Inferior parietal cortex (tissue), 1 donor: ENCODE measurements at regions not wholly inside any gene's neighbourhood (a gene's known extent, or its start where the extent isn't known, plus 50 kb on each side); places are given as distances from the start of the nearest gene placed in this dataset.
"Not testable (repeated sequence)": the region's sequence is repeated elsewhere in the genome, so short reads cannot be mapped to it uniquely, and the experiment has no call there.

Experiments
- DNase-seq: peaks from one replicate; pipeline ENCODE4 v3.0.0-alpha.2; 2016; ENCODE audit errors: extremely low spot score

DNA sequence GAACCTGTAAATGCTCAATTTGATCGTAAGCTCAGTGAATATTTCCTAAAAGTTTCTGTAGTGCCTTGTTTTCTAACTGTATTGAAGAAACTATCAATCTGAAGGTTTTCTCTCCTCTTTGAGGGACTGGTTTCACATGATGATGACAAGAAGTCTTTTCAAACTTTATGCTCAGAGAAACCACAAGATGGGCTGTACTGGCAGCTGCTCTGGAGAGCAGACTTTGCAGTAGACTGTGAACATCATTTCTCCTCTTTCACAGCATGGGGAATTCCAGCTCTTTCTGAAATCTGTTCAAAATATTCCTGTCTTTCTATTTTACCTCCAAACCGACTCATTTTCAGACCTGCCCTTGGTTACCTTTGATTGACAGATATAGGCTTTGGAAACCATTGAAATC, 194.4 kb downstream of the IZUMO3 start:
- no peak for DNase-seq

DNA sequence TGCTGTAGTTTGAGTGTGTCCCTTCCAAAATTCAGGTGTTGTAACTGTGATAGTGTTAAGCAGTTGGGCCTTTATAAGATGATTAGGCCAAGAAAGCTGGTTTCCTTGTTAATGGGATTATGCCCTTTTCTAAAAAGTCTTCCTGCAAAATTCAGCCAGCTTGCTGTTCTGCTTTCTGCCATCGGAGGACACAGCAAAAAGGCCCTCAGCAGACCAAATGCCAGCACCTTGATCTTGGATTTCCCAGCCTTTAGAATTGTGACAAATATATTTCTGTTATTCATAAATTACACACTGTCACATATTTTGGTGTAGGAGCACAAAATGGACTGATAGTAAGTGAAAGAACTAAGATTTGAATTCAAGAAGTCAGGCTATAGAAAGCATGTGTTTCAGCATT, 203.2 kb downstream of the IZUMO3 start:
- no peak for DNase-seq

DNA sequence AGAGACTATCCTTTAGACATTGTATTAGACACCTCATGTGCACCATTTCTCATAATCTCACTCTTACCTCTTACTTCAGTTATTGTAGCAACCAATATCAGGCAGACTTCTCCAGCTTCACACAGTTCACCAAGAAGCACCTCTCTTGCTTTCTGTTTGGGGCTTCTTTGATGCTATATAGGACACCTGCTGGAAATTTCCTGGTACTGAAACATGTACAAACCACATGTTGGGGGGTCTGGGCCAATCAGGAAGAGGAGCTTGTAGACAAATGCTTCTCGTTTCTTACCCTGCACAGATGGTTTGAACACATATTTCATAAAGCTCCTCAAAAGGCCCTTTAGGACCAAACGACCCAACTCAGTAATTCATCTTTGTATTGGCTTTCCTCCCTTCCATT, 212.1 kb downstream of the IZUMO3 start:
- no peak for DNase-seq

DNA sequence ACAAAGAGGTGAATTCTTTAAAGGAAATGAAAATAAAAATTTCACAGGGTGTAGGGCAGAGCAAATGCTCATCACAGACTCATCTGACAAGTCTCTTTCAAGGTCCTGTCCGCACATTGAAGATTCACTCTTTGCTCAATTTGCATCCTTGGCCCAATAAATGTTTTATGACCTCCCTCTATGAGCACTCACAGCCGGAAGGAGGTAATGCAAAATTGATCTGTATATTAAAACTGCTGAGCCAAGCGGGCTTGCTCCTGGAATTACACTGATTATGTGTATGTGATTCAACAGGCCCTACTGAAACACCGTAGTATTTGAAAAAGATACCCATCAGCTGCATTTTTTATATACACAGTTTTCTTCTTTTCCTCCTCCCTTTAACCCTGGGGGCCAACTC, 246.8 kb downstream of the IZUMO3 start:
- no peak for DNase-seq

DNA sequence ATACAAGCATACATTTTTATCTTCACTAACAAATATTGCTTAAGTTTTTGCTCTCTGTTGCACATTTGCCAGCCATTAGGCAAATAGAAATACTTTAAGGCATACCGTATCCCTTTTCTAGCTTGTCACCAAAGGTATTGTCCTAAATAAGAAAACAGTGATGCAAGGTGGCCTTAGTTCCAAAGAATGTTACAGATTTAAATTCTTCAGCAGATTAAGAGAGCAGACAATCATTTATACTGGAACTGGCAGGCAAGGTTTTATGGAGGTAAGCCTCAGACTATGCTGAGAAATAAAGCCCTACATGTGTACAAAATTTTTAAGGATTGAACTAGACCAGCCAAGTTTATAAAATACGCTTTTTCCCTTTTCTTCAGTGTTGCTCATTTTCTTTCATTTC, 247.8 kb downstream of the IZUMO3 start:
- no peak for DNase-seq

DNA sequence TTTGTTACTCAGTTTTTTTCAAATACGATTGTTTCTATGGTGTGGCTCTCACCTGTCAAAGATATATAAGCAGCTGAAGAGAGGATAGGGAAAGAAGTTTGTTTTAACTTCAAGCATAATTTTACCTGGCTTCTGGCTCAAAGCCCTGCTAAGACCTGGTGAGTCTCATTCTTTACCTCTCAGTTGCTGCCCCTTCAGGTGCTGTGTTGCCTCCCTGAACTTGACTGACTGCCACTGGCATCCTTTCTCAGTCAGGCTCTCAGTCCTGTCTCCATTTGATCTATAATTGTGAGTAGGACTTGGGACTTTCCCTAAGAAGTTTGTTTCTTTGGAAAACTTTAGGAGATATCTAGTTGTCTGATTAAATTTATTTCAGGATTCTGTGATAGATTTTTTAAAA, 249.6 kb downstream of the IZUMO3 start:
- no peak for DNase-seq

DNA sequence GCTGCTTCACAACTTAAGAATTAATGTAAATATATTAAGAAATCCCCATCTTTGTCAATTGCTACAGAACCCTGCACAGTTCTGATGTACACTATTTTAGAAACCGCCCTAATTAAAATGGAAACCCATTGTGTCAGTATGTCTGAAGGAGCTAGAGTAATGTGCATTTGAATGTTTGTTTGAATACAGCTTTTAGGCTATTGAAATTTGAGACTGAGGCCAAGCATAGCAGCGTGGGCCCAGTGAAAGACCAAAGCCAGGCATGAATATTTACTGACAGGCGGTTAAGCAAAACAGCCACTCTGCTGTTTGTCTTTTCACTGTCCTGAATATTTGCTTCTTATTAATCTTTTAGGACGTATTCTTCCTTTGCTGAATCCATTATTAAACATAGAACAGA, 252.3 kb downstream of the IZUMO3 start:
- no peak for DNase-seq

DNA sequence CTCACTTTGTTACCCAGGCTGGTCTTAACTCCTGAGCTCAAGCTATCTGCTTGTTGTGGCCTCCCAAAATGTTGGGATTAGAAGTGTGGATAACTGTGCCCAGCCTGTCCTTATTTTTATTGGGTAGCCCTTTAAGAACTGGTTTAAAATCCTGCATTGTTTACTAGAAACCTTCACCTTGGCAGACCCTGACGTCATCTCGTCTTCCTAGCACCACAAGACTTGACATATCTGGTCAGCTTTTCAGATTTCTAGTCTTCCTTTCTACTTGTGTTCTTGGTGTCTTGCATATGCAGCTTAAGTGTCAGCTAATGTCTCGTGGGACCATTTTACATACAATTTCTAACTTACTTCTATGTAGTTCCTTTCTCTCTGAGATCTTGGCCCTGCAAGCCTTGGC, 258.9 kb downstream of the IZUMO3 start:
- no peak for DNase-seq

DNA sequence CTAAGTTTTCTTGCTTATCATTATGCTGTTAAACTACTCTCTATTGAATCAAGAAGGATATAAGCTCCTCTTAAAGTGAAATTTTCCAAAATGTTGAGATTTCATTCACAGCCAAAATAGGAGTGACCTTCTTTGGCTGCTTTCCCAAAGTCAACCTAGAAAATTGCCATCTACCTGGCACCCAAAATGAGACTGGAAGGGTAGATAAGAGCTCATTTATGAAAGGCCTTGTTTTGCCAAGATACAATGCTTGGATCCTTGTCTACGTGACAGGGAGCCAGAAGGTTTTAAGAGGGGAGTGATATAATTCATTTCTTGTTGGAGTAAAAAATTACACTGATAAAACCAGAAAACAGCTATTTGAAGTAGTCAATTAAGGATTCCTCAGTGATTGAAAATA, 287.1 kb downstream of the IZUMO3 start:
- no peak for DNase-seq

DNA sequence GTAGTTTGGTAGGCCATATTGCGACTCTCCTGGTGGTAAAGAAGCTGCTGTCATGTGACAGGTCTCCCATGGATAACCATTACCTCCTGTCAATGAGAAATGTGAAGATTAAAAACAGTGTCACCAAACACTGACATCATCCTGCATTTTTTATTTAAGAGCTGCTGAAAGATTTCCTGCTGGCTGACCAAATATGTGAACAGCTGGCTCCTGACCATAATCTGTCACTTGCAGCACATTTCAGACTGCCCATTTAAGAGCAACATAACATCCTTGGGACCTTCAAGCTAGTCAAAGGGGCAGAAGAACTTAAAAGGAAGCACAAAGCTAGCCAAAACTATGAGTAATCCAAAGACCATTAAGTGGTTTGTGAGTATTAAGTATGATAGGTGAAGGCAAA, 288.0 kb downstream of the IZUMO3 start:
- DNase-seq = no peak

DNA sequence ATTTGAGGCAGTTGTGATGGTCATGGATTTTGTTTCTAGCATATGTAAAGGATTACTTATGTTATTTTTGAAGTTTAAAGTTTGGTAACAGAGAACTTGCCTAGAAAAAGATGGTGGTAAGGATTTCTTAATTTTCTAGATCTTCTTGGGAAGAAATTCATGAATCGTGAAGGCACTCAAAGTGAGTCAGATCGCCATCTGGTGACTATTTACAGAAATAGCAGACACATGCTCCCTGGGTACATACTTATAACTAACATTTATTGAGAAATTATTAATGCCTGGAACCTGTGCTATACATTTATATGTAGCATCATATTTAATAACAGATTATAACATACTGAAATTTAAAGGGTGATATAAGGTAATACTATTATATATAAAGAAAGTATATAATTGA, 299.7 kb downstream of the IZUMO3 start:
- DNase-seq = no peak

DNA sequence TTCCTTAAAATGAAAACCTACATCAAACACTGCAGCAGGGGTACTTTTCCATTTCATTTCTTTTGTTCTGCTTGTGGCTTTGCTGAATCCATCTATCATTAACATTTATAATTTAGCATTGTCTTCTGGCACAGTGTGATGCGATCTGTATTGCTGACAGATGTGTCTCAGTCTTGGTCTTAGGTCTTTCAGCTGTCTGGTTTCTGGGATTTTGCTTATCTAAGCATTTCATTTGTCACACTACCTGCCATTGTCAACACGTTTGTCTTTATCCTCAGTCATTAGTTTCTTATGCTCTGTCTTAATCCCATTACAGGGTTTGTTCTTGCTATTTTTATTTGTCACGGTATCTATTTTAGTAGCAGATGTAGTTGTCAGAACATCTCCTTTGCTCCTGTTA, 303.1 kb downstream of the IZUMO3 start:
- DNase-seq = no peak

DNA sequence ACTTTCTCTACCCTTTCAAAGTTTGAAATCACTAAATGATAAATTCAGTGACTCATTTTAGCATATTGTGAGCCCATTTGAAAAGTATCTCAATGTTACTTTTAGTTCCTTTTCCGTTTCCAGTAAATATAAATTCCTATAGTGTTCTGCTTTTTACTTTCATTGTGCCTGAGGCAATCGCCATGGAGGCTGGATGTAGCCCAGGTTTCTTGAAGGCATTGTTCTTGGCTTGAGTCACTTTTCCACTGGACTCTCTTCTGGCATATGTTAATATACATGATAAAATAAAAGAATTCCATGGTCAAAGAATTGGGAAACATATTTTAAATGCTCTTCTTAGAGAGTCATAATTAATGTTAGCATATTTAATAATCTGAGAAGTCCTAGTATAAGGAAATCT, 327.0 kb downstream of the IZUMO3 start:
- no peak for DNase-seq

DNA sequence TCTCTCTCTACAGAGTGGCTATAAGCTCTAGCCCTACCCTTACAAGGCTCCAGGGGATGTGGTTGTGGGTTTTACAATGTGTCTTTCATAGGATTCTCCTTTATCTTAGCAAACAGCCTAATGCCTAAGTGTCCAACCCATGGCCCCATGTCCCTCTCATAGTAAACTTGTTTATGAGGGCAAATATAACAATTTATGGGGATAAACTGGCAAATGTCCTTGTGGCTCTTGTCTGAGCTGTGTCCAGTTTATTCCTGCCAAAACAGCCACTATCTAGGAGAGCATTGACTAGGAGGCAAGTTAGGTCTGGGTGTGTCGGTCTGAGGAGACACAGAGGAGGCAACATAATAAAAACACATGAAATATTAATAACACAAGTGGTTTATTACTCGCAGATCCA, 335.1 kb downstream of the IZUMO3 start:
- DNase-seq = no peak

DNA sequence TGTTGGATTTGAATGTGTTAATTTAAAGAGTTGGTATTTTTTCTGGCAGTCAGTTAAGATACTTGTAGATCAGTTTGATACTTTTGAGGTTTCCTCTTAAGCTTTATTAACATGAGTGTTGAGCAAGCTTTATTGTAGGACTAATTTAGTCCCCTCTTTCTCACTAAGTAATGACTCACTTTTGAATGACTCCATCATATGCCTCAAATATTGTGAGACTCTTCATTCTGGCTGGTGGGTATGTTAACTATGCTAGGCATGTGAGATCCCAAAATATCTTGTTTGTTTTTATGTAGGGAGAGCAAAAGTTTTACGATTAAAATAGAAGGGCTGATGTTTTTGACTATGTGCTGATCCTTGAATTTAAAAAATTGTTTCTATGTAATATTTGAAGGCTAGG, 355.7 kb downstream of the IZUMO3 start:
- DNase-seq = no peak

DNA sequence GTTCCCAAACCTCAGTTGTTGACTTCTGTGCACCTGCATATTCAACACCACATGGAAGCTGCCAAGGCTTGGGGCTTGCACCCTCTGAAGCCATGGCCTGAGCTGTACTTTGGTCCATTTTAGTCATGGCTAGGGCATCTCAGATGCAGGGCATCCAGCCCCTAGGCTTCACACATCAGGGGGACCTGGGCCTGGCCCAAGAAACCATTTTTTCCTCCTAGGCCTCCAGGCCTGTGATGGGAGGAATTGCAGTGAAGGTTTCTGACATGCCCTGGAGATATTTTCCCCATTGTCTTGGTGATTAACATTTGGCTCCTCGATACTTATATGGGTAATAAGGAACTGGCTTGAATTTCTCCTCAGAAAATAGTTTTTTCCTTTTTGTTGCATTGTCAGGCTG, 354.5 kb upstream of the ELAVL2 start:
- DNase-seq = not testable (repeated sequence)

DNA sequence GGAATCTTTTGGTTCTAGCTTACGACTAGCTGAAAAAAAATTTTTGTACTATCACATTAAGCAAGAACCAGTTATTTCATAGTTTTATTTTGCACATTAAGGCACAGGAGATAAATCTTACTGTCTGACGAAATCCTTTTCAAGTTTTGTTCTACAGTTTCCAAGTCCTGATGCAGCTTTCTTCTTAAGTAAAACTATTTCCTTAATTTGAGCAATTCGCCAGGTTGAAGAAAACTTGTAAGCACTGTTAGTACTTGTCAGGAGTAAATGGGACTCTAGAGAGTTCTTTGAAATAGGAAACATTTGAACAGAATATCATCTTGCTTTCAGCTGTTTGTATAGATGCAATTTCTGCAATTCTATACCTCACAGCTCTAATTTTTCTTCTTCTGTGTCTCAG, 318.8 kb upstream of the ELAVL2 start:
- DNase-seq = no peak

DNA sequence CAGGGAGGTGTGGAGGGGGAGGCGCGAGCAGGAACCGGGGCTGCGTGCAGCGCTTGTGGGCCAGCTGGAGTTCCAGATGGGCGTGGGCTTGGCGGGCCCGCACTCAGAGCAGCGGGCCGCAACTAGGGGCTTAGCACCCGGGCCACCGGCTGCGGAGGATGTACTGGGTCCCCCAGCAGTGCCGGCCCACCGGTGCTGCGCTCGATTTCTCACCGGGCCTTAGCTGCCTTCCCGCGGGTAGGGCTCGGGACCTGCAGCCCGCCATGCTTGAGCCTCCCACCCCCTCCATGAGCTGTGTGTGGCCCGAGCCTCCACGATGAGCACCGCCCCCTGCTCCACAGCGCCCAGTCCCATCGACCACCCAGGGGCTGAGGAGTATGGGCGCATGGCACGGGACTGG, 309.0 kb upstream of the ELAVL2 start:
- DNase-seq = not testable (repeated sequence)

DNA sequence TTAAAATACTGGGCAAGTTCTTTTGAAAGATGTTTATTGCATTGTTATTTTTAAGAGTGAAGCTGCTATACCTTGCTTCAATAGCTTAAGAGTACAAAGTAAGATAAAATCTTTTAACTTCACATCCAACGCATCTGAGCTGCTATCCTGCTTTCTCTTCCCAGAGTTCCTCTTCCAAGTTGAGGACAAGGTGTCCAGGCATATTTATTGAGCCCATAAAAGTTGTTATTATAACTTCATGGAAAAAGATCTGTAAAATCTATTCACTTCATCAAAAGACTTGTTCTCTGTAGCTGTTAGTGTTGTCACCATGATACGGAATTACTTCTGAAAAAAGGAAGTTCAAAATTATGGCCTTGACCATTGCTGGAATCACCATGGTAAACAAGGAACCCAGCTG, 306.2 kb upstream of the ELAVL2 start:
- no peak for DNase-seq

DNA sequence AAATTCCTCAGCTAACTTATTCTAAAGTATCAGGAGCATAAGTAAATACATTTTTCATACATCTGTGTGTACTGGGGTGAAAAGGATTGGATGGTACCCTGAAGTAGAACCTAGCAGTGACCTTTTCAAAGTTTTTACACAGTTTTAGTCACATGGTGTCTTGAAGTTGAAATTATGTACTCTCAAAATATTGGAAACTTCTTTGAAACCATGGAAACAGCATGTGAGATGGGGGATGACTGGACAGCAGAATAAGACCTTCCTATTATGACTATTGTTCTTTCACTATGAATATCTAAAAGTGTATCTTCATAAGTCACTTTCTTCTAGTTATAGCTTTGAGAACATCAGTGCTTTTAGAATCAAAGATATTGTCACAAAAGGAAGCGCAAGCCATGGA, 301.5 kb upstream of the ELAVL2 start:
- DNase-seq = no peak

DNA sequence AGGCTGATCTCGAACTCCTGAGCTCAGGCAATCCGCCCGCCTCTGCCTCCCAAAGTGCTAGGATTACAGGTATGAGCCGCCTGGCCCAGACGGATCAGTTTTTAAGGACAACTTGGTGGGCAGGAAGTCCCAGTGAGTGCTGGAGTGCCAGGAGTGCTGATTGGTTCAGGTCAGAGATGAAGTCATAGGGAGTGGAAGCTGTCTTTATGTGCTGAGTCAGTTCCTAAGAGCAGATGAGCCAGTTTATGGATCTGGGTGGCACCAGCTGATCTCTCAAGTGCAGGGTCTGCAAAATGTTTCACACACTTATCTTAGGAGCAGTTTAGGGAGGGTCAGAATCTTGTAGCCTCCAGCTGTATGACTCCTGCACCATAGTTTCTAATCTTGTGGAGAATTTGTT, 292.1 kb upstream of the ELAVL2 start:
- no peak for DNase-seq

DNA sequence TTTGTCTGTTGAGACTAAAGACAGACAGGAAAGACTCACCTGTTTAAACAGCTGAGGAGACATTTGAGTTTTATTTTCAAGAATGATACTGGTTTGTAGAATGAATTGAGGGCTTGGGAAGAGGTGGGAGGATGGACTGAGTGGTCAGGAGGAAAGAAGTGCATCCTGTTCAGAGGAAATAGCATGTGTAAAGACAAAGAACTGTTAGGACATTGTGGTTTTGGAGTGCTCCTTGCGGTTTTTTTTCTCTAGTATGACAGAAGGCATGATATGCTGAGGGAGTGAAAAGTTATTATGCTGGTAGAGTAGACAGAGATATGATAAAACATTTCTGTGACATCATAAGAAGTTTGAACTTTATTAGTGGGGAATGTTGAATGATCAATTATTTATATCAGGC, 270.7 kb upstream of the ELAVL2 start:
- DNase-seq = no peak

DNA sequence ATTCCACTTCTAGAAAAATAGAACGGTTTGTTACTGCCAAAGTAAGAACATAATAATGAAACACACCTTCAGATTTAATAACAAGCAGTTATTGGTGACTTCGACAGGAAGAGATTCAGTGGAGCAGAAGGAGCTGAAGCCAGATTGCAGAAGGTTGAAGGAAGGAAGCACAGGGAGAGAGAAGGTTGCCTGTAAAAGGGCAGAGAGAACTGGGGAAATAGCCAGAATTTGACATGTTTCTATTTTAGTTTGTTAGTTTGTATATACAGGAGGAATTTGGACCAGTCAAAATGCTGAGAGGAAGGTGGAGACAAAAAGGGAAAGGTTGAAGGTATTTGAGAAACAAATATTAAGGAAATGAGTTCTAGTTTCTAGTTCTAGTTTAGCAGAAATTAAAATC, 269.2 kb upstream of the ELAVL2 start:
- no peak for DNase-seq

DNA sequence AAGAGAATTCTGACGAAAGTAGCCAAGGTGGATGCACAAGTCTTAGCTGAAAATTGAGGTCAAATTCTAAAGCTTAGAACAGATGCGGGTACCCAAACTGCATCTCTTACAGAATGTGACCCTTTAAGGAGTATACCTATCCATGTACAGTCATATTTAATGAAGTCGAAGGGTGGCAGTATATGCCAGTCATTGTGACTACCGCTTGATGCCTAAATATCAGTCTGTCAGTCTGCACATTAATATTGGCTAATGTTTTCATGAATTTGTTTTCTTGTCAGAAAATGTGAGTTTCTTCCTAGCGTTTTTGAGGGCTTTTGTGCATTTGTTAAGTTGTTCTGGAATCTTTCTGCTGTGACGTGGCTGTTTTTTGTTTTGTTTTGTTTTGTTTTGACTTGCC, 264.5 kb upstream of the ELAVL2 start:
- DNase-seq = no peak

DNA sequence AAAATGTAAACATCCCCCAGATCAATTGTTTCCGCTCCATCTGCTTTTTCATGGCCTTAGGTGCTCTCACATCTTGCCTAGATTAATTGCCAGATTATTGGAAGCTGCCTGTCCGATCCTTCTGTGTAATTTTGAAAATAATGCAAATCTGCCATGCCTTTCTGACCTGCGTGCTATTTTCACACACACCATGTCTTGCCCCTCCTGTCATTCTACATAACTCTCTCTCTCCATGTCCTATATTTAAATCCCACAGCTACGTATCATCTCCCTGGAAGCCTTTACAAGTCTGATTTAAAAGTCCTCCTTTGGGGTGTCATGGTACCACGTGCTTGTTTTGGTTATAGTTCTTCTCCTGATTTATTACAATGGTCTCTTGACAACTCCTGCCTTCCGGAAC, 247.6 kb upstream of the ELAVL2 start:
- no peak for DNase-seq
